Stimulated activated naive CD8-positive, alpha-beta T cell treated with anti-CD3 and anti-CD28 coated beads, Interleukin-15, Interleukin-2, amounts not matched to agents 100 ng/mL and 50 ng/mL, for 24 hours (primary cell): ENCODE measurements at regions not wholly inside any gene's neighbourhood (a gene's known extent, or its start where the extent isn't known, plus 50 kb on each side); places are given as distances from the start of the nearest gene placed in this dataset.

Source experiments
- H3K27ac Mint-ChIP-seq: one replicate; pipeline ENCODE4 v1.8.0; 2021; ENCODE audit warnings: mild to moderate bottlenecking, mixed read lengths
- H3K27me3 Mint-ChIP-seq: one replicate; pipeline ENCODE4 v1.8.0; 2021; ENCODE audit warnings: mixed read lengths
- H3K36me3 Mint-ChIP-seq: one replicate; pipeline ENCODE4 v1.8.0; 2021; ENCODE audit warnings: low read depth, mixed read lengths
- H3K4me1 Mint-ChIP-seq: one replicate; pipeline ENCODE4 v1.8.0; 2021; ENCODE audit warnings: low read depth, mixed read lengths
- H3K4me3 Mint-ChIP-seq: one replicate; pipeline ENCODE4 v1.8.0; 2021; ENCODE audit warnings: mild to moderate bottlenecking, mixed read lengths
- H3K9me3 Mint-ChIP-seq: one replicate; pipeline ENCODE4 v1.8.0; 2021; ENCODE audit warnings: mixed read lengths

DNA sequence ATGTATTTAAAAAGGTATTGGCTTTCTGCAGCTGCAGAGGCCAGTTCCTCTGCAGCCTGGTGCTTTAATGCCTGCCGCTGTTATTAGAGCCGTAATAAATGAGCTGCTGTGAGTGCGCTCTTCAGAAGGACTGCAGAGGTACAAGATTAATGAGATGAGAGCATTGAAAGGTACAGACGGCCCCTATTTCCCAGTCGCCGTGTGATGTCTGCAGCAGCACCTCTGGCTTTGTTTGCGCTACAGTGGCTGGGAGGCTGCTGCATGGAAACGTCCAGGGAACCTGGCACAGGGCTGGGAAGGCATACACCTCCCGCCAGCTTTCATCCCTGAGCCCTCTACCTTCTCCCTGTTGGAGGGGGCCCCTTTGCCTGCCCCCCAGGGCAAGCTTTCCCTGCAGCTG is 383.8 kb upstream of the ZMIZ1 start:
- Mint-ChIP-seq H3K27ac (no peak overlapping the region), H3K4me1 (no peaks in the 10 kb centered on the region), H3K9me3 (no peaks in the 10 kb centered on the region), H3K27me3 (peaks cover 18% of the 10 kb centered on the region), H3K4me3 (no peak overlapping the region), H3K36me3 (no peaks in the 10 kb centered on the region)

DNA sequence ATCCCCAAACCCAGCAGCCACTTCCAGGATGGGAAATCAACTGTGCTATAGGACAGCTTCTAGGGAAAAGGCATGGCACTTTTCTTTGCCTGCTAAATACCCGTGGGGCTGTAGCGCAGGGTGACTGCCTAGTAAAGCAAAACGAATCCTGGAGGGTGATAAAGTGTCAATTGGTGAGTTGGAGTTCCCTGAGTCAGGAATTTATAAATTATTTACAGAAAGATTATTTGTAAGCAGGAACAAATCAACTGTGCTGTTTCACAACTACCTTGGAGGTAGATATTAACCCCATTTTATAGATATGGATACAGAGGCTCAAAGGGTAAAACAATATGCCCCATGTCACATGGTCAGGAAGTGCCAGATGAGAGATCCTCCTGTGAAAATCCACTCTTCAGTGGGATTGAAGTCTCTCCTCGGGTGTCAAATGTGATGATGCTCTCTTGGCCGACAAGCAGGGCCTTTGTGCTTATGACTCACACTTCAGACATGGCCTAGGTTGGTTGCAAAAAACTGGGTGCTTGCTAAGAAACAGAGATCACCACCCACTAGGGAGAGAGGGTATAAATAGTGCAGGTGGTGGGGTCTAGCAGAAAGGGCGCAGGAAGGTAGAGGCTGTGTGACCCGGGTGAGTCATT is 383.2 kb upstream of the ZMIZ1 start:
- Mint-ChIP-seq H3K27me3 (peaks cover 12% of the 10 kb centered on the region), H3K9me3 (no peaks in the 10 kb centered on the region), H3K4me3 (no peak overlapping the region), H3K4me1 (no peaks in the 10 kb centered on the region), H3K36me3 (no peaks in the 10 kb centered on the region), H3K27ac (no peak overlapping the region)

DNA sequence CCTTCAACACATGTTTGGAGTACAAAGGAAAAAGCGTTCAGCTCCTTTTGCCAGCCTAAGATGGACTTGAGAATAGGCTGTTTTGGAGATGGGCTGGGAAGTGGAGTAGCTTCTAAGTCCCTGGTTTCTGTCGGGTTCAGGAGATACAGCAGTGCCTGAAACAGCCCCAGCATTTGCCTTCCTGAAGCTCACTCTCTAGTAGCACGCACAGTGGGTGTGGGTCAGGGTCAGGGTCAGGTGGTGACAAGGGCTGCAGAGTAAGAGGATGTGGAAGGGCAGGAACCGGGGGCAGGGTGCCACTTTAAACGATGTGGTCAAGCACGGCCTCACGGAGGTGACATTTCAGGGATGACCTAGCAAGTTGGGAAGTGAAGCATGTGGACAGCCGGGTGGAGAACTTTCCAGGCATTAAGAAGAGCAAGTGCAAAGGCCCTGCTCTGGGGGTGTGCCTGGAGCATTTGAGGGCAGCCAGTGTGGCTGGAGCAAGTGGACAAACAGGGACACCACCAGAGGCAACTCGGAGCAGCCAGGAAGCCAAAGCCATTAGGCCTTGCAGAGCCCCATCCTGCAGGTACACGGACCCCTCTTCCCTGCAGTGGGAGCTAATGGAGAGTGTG is 382.2 kb upstream of the ZMIZ1 start:
- Mint-ChIP-seq H3K9me3 (no peaks in the 10 kb centered on the region), H3K27me3 (peaks cover 8% of the 10 kb centered on the region), H3K27ac (no peak overlapping the region), H3K4me3 (no peak overlapping the region), H3K4me1 (no peaks in the 10 kb centered on the region), H3K36me3 (no peaks in the 10 kb centered on the region)

DNA sequence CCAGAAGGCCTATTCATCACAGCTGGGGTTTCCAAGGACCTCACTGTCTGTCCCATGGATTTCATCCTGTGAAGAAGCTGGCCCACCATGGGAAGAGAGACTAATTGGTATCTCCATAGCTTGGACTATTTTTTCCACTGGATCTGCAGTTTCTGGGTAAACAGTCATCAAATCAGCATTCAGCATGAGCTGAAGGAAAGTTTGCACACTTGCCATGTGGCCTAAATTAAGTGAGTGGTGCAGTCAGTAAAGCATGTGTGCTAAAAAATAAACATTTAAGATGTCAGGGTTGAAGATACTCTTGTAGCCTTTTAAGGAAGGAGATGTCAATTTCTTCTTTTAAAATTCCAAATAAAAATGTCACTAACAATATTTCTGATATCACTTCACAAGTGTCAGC is 381.1 kb upstream of the ZMIZ1 start:
- Mint-ChIP-seq H3K27ac (no peak overlapping the region), H3K4me3 (no peak overlapping the region), H3K4me1 (no peaks in the 10 kb centered on the region), H3K9me3 (no peaks in the 10 kb centered on the region), H3K36me3 (no peaks in the 10 kb centered on the region), H3K27me3 (peaks cover 8% of the 10 kb centered on the region)

DNA sequence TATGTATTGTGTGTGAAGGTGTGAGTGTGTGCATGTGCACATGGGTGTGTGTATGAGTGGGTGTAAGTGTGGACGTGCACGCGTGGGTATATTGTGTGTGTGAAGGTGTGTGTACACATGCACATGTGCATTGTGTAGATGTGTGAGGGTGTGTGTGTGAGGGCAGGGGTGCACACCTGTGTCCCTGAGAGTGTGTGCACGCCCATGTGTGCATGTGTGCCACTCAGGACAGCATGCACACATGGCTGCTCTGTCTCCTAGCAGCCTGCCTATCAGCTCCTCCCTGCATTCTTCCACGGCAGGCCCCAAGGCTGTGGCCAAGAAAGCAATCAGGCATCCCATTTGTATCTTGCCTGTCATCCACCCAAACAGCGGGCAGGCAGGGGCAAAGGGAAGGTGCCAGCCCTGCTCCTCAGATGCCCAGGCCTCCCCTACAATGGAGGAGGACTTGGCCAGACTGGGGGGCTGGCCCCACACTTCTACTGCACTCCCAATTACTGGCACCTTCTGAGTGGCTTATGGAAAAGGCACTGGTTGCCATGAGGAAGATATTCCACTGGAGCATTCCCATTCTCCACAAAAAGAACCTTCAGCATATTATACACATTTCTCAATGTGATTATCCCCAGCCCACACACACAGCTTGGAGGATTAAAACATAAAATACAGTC is 380.4 kb upstream of the ZMIZ1 start:
- Mint-ChIP-seq H3K27me3 (peaks cover 10% of the 10 kb centered on the region), H3K9me3 (no peaks in the 10 kb centered on the region), H3K4me3 (no peak overlapping the region), H3K27ac (no peak overlapping the region), H3K36me3 (no peaks in the 10 kb centered on the region), H3K4me1 (no peaks in the 10 kb centered on the region)

DNA sequence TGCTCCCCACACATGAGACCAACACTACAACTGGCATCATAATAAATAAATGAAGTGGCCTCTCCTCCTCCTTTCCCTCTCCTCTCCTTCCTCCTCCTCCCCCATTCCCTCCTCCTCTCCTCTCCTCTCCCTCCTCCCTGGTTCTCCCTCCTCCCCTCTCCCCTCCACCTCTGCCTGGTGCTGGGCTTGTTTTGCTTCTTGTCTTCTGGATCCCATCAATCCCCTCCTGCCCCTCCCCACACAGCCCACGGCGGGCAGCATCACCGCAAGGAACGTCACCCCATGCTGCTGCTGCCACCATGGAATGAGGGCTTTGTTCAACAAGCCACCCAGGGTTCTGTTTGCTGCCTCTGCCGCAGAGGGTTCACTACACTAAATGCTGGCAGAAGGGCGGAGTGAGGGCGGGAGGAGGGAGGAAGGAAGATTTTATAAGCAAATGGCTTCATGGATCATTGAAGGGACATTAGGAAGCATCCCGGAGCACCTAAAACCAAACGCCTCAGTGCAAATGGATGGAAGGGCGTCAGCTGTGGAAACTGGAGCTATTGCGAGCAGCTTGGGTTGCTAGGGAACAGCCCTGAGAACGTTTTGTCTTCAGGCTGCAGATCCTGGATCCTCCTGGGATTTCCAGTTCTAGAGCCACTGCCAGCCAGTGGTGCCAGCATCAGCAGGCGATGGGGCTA is 379.7 kb upstream of the ZMIZ1 start:
- H3K4me1 Mint-ChIP-seq: no peaks in the 10 kb centered on the region
- no peaks in the 10 kb centered on the region for H3K9me3 Mint-ChIP-seq
- no peak overlapping the region for H3K4me3 Mint-ChIP-seq
- H3K36me3 Mint-ChIP-seq: no peaks in the 10 kb centered on the region
- peaks cover 14% of the 10 kb centered on the region for H3K27me3 Mint-ChIP-seq
- no peak overlapping the region for H3K27ac Mint-ChIP-seq

DNA sequence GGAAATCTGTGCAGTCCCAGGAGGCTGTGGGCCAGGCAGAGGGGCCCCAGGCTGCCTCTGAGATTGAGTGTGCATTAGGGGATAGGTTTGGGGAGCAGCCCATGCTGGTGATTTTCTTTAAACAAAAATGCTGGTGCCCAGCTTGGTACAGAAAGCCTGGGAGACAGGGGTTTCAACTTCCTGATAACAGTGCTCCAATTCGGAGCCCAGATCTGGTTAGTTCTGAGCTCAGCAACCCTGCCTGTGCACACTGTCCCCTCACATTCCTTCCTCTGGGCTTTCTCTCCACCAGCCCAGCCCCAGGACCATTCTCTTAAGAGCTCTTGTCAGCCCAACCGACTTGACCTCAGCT is 379.2 kb upstream of the ZMIZ1 start:
- no peak overlapping the region for H3K4me3 Mint-ChIP-seq
- no peaks in the 10 kb centered on the region for H3K36me3 Mint-ChIP-seq
- no peaks in the 10 kb centered on the region for H3K9me3 Mint-ChIP-seq
- no peak overlapping the region for H3K27ac Mint-ChIP-seq
- H3K4me1 Mint-ChIP-seq: no peaks in the 10 kb centered on the region
- peaks cover 13% of the 10 kb centered on the region for H3K27me3 Mint-ChIP-seq

DNA sequence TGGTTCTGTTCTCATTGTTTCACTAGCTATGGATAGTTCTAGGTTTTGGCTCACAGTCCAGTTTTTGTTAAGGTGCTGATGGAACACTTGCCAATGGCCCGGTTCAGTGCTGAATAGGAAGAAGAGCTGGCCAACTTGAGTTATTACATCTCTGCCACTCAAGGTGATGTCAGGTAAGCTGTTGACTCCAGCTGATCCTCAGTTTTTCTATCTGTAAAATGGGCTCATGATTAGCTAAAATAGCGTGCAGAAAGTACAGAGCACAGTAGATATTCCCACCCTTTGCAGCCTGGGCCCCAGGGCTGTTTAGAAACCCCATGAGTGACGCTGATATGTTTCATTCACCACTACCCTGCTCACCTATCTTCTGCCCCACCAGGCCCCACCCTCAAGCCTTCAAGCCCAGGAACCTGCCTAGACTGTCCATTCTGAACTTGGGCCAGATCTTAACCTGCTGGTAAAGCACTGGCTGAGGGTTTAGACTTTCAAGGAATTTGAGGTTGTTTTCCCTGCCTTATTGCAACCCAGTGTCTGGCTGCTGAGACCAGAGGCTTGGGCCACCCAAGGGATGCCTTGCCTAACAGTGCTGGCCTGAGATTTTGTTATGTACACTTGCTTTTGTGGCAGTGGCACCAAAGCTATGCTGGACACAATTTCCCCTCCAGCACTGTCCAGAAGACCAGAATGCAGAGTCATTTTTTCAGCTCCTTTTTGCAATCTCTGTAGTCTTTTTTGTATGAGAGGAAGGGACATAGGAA is 378.2 kb upstream of the ZMIZ1 start:
- H3K27ac Mint-ChIP-seq: no peak overlapping the region
- H3K36me3 Mint-ChIP-seq: no peaks in the 10 kb centered on the region
- H3K4me3 Mint-ChIP-seq: no peak overlapping the region
- no peaks in the 10 kb centered on the region for H3K9me3 Mint-ChIP-seq
- no peaks in the 10 kb centered on the region for H3K4me1 Mint-ChIP-seq
- peaks cover 9% of the 10 kb centered on the region for H3K27me3 Mint-ChIP-seq

DNA sequence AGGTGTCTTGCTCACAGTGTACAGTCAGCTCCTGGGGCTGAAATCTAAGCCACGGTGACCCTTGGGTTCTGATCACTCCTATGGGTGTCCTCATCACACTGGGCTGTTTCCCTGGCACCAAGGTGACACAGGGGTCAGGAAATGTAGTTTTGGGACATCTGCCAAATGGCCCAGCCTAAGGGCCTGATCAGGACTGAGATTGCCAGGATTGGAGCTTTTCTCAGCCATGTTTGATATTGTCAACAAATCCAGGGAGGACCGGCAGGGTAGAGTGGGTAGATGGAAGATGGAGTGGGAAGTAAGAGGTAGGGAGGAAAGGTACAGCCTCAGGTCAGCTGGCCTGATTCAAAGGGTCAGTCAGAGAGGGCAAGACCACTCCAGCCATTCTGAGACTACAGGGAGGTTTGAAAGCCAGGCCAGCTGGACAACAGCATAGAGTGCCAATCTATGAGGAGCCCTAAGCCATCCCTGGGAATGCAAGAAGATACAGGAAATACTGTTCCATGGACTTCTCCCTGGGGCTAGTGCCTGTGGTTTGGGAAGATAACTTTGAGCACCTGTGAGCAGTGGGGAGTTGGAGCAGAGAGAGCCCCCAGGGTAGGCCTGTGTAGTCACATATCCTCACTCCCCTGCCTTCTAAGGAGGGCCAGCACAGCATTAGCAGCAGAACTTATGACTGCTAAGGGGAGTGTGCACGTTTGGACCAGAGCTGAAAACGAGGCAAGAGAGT is 377.3 kb upstream of the ZMIZ1 start:
- H3K36me3 Mint-ChIP-seq: no peaks in the 10 kb centered on the region
- H3K9me3 Mint-ChIP-seq: no peaks in the 10 kb centered on the region
- peaks cover 5% of the 10 kb centered on the region for H3K27me3 Mint-ChIP-seq
- H3K4me3 Mint-ChIP-seq: no peak overlapping the region
- no peaks in the 10 kb centered on the region for H3K4me1 Mint-ChIP-seq
- no peak overlapping the region for H3K27ac Mint-ChIP-seq

DNA sequence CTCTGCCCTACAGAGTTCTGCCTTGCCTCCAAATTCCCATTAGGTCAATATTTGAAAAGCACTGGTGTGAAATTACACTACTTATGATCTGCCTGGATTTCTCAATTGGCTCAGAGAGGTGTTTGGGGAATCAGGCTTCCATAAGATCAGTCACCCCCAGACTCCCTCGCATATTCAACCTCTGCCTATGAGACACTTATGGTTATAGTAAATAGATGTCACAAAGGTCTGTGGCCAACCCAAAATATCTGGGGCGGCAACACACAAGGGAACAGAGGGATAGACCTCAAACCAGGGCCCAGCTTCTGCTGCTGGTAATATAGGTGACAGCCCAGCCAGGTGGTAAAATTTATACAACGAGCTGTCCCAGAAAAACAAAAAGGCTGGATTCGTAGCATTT is 376.7 kb upstream of the ZMIZ1 start:
- Mint-ChIP-seq H3K36me3 (no peaks in the 10 kb centered on the region), H3K27me3 (peaks cover 5% of the 10 kb centered on the region), H3K27ac (no peak overlapping the region), H3K4me3 (no peak overlapping the region), H3K9me3 (no peaks in the 10 kb centered on the region), H3K4me1 (no peaks in the 10 kb centered on the region)

DNA sequence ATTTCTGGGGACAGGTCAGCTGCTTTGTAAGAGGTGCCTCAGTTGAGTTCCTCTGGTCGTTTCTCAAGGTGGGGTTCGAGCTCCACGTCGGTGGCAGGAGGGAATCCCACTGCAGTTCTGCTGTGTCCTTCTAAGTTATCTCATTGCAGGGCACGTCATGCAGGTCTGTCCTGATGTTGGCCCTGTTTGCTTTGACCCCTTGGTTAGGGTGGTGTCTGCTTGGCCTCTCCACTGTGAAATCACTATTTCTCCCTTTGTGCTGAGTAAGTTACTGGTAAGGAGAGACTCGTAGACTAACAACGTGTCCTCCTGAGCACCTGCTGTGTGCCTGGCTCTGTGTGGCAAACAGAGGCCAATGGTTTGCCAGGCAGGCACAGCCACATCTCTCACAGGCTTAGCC is 372.9 kb upstream of the ZMIZ1 start:
- Mint-ChIP-seq H3K9me3 (no peaks in the 10 kb centered on the region), H3K4me3 (no peak overlapping the region), H3K4me1 (no peaks in the 10 kb centered on the region), H3K36me3 (no peaks in the 10 kb centered on the region), H3K27me3 (peaks cover 5% of the 10 kb centered on the region), H3K27ac (no peak overlapping the region)

DNA sequence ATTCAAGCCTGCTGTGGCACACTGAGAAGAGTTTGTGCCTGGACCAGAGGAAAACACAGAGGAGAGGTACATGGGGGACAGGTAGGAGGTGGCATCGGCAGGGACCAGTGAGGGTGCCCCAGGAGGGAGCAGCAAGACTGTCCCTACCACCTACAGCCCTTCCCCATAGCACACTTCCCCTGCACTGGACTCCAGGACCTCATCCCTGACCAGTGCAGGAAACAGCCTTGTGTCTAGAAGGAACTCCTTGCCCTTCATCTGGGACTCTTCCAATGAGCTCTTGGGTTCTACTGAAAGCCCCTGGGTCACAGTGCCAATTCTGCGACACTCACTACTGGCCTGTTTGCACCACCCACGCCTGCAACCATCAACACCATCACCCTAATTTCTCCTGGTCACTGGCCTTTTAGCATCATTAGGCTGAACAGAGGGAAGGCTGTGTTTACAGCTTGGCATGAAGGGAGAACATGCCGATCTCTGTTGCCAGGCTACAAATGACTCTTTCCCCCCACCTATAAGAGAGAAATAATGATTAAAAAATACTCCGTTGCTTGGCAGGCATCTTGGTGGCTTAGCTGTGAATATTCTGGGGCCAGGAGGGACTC is 371.9 kb upstream of the ZMIZ1 start:
- H3K27me3 Mint-ChIP-seq: peaks cover 5% of the 10 kb centered on the region

DNA sequence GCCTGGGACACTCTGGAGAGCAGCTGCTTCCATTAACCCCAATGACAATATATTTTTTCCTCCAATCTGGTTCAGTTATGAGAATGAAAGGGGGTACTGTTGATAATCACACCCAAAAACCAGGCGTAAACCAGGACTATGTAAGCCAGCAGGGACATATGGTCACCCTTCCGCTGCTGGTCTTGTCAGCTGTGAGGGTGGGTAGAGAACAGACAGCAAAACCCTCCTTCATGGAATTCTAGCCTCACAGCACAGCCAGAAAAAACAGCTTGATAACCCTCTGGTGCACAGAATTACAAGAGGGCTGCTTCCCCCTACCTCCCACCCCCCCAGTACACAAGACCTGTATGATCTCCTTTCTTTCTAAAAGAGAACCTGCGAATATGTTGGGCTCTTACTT is 368.8 kb upstream of the ZMIZ1 start:
- Mint-ChIP-seq H3K36me3 (no peaks in the 10 kb centered on the region), H3K9me3 (no peaks in the 10 kb centered on the region), H3K27me3 (peaks cover 7% of the 10 kb centered on the region), H3K4me3 (no peak overlapping the region), H3K27ac (no peak overlapping the region), H3K4me1 (no peaks in the 10 kb centered on the region)

More for the DNA sequence above, 371.9 kb upstream of the ZMIZ1 start:
- no peak overlapping the region for H3K4me3 Mint-ChIP-seq
- no peak overlapping the region for H3K27ac Mint-ChIP-seq
- no peaks in the 10 kb centered on the region for H3K9me3 Mint-ChIP-seq
- no peaks in the 10 kb centered on the region for H3K4me1 Mint-ChIP-seq
- no peaks in the 10 kb centered on the region for H3K36me3 Mint-ChIP-seq

DNA sequence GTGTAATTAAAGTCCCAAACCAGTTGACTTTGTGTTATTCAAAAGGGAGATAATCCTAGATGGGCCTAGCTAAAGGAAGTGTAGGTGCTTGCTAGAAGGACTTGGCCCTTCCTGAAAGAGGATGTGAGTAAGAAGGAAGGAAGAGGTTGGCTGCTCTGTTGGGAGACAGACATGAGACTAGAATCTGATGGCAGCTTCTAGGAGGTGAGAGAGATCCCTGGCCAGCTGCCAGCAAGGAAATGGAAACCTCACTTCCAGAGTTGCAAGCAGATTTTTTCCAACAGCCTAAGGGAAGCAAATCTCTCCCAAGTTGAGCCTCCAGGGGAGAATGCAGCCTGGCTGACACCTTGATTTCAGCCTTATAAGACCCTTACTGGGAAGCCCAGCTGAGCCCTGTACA is 368.4 kb upstream of the ZMIZ1 start:
- no peaks in the 10 kb centered on the region for H3K36me3 Mint-ChIP-seq
- H3K4me1 Mint-ChIP-seq: no peaks in the 10 kb centered on the region
- no peak overlapping the region for H3K27ac Mint-ChIP-seq
- peaks cover 7% of the 10 kb centered on the region for H3K27me3 Mint-ChIP-seq
- H3K4me3 Mint-ChIP-seq: no peak overlapping the region
- H3K9me3 Mint-ChIP-seq: no peaks in the 10 kb centered on the region
